HG02798 (cell line): ENCODE measurements at regions not wholly inside any gene's neighbourhood (a gene's known extent, or its start where the extent isn't known, plus 50 kb on each side); places are given as distances from the start of the nearest gene placed in this dataset.

Source experiments
- ATAC-seq: cut with Tn5 transposase; IDR thresholded peaks from one replicate; pipeline ENCODE4 v1.9.1; 2021; ENCODE audit warnings: mild to moderate bottlenecking; ENCODE audit not compliant: unreplicated experiment, poor library complexity

DNA sequence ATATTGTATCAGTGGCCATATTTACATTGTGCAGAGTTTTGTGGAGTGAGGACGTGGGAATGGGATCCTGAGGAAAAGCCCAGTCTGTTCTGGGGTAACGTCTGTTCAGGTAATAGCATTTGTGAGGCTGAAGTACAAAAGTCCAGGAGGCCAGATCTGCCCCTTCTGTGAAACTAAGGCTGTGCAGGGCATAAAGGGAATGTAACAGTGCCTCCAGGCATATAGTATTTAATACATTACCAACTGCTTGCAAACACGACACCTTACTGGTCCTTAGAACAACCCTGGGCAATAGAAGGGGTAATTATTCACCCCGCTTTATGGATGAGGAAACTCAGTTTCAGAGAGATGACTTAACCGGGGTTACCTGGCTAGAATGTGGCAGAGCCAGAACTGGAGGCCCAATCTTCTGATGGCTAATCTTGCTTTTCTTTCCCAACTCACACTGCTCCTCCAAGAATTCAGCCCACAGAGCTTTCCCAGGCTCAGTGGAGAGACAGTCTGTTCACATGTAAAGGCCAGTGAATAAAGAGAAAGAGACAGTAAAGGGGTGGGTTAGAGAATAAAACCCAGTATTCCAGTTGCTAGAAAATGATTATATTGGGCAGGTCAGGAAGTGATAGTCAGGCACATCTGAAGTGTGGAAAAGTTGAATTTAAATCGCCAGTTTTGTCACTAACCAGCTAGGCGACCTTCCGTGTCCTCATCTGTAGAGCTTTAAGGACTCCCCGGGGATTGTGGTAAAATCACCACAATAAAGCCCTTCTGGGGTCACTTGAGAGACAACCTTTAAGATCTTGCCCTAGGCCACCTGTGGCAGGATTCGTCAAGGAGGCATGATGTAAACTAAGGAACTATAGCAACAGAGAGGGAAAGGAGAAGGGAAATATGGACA, 280.7 kb upstream of the CITED2 start:
- ATAC-seq = no peak

GRCh38 chr6:139654309-139654708, 279.9 kb upstream of the CITED2 start:
- no peak for ATAC-seq

DNA sequence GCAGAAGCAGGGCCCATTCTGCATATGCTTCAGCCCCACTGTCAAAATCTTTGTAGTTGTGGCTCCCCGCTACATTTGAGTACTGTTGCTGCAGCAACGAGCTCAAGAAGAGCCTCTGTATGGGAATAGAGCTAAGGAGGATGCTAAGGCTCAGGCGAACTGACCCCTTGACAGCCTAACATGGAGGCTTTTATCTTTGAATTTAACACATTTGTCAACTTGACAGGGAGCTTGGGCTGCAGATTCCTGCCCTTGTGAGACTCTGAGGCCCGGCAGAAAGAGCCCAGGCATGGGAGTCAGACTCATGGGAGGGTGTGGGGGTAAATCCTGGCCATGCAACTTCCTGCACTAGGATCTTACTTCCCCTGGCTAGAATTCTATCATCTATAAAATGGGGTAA, 278.7 kb upstream of the CITED2 start:
- ATAC-seq = no peak

- no peak for ATAC-seq
Observed at GRCh38 chr6:139650941-139651340, 276.5 kb upstream of the CITED2 start.

DNA sequence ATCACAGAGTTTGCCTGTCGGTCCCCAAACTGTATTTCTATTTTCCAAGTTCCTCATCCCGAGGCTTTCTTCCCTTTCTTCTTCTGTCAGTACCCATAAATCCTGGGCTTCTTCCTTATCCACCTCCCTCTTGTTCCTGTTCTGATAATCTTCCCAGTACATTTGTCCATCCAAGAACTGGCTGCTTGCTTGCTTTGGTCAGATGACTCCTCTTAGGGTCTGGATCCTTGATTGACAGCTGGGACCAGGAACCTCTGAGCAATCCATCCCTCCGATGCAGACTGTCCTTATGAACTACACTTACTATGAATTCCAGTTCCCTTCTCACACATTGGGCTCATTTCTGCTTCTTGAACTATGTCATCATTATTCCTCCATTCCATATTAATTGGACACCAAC, 275.3 kb upstream of the CITED2 start:
- ATAC-seq = no peak

GRCh38 chr6:139649128-139649527, 274.7 kb upstream of the CITED2 start:
- ATAC-seq = no peak

GRCh38 chr6:139648430-139649000, 274.1 kb upstream of the CITED2 start:
- no peak for ATAC-seq

DNA sequence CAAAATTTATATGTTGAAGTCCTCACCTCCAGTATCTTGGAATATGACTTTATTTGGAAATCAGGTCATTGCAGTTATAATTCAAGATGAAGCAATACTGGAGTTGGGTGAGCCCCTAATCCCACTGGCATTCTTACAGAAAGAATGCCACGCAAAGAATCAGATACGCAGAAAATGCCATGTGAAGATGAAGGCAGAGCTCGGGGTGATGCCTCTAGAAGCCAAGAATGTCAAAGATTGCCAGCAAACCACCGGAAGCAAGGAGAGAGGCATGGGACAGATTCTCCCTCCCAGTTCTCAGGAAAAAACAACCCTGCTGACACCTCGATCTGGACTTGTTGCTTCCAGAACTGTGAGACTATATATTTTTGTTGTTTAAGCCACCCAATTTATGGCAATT, 273.4 kb upstream of the CITED2 start:
- ATAC-seq = no peak

- ATAC-seq = no peak
Observed at GRCh38 chr6:139647016-139647415, 272.6 kb upstream of the CITED2 start.

DNA sequence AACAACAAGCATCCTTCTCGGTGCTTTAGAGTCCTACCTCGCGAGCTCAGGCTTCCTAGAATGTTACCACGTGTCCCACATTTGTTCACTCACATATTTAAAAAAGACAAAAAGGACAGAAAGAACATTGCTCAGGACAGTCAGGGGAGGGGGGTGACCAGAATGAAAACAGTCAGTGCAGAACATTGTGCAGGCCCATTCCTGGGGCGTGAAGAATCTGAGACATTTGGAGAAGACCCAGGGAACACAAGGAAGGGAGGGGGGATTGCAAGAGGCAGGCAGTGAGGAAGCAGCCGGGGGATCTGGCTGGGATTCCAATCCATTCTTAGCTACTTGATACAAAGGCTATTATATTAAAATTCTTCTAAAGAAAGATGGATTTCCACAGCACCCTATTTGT, 270.4 kb upstream of the CITED2 start:
- no peak for ATAC-seq

GRCh38 chr6:139643986-139644385, 269.5 kb upstream of the CITED2 start:
- no peak for ATAC-seq

DNA sequence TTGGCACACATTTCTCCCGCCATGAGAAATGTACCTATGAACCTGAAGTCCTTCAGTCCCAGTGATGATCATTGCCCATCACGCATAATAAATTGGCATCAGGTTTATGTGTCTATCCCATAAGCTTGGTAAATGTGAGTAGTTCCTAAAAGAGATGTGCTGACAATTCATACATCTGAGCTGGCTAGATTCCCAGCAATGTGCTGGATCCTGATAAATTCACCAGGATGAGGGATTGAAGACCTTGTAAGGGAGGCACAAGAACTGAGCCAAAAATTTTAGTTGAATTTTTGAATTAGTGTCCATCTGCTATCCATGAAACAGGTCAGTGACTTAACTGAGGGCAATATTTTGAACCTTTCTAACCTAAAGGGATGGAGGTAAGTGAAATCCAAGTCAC, 267.9 kb upstream of the CITED2 start:
- ATAC-seq = no peak

GRCh38 chr6:139641376-139641775, 266.9 kb upstream of the CITED2 start:
- ATAC-seq = no peak

GRCh38 chr6:139640921-139641320, 266.5 kb upstream of the CITED2 start:
- ATAC-seq = no peak

- ATAC-seq = peak; percentile 92
Observed at GRCh38 chr6:139640448-139640847, 266.0 kb upstream of the CITED2 start.

GRCh38 chr6:139639507-139639906, 265.1 kb upstream of the CITED2 start:
- no peak for ATAC-seq

DNA sequence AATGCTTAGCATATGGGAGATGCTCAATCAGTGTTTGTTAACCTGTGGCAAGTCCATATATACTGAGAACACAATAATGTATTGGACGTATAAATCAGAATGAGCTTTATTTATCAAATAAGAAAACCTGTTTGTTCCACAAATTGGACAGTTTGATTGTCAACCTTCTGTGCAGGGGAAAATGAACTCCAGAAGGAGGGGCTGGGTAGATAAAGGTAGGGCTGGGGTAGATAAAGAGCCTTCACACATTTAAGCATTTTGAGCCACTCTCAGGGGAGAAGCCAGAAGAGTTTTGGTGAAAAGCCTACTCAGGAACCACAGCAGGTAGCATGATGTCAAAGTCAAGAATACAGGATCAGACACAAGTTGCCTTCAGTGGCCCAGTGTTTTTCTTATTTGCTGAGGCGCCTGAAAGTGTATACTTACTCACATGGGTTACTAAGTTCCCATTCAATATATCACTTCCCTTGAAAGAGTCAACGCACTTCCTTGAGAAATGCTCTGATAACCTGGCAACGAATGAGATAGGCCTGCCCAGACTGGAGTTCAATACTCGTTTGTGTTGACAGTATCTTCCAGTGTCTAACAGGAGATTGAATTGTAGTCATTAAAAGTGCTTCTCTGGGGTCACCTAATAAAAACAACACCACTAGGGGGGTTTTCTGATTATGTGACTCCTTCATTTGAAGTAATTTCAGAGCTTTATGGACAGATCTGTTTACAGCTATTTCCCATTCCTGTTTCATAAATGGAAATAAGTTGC, 263.9 kb upstream of the CITED2 start:
- no peak for ATAC-seq

DNA sequence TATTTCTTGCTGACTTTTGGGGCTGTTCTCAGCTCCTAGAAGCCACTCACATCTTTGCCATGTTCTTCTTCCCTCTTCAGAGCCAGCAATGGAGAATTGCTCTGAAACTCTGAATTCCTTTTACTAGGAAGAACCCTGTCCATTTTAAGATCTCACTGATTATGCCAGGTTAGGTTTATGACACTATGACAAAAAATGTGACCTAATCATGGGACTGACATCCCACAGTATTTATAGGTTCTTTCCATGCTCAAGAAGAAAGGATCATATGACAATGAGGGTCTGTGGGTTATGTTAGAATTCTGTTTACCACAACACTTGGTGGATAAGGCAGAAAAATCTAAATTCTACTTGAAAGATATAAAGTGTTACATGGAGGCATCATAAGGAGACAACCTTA, 263.3 kb upstream of the CITED2 start:
- ATAC-seq = no peak

DNA sequence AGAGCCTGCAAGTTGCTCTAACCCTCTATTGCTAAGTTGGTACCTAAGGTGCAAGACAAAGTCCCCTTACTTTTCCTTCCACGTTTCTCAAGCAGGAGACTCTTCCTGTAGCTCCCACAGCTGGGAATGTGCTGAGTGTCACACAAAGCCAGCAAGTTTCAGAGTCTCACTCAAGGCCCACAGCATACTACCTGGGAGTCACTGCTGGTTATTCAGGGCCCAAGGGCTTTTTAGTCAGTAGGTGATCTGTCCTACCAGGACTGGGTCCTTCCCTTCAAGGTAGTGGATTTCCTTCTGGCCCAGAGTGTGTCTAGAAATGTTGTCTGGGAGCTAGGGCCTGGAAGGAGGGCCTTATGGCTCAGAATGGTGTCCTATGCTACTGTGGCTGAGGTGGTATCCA, 261.9 kb upstream of the CITED2 start:
- ATAC-seq = no peak

DNA sequence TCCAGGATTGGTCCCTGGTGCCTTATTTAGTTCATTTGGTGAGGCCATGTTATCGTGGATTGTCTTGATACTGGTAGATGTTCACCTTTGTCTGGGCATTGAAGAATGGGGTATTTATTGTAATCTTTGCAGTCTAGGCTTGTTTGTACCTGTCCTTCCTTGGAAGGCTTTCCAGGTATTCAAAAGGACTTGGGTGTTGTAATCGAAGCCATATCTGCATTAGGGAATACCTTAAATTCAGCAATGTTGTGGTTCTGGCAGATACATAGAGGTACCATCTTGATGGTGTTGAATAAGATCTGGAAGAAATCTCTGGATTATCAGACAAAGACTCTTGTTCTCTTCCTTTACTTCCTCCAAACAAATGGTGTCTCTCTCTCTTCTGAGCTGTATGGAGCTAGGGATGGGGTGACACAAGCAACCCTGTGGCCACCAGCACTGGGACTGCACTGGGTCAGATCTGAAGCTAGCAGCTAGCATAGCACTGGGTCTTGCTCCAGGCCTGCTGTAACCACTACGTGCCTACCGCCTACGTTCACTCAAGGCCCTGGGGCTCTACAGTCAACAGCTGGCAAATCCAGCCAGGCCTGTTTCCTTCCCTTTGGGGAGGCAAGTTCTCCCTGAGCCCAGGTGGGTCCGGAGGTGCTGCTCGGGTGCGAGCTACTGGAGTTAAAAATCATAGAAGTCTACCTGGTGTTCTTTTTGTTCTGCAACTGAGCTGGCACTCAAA, 261.1 kb upstream of the CITED2 start:
- ATAC-seq = no peak

DNA sequence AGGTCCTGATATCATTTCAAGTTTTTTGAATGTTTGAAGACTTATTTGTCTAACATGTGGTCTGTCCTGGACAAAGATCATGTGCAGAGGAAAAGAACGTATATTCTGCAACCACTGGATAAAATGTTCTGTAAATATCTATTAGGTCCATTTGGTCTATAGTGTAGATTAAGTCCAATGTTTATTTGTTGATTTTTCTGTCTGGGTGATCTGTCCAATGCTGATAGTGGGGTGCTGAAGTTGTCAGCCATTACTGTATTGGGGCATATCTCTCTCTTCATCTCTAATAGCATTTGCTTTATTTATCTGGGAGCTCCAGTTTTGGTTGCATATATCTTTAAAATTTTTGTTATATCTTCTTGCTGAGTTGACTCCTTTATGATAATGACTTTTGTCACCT, 258.4 kb upstream of the CITED2 start:
- ATAC-seq = no peak
